HL-60 (cell line): ENCODE measurements at regions not wholly inside any gene's neighbourhood (a gene's known extent, or its start where the extent isn't known, plus 50 kb on each side); places are given as distances from the start of the nearest gene placed in this dataset.
A peak's percentile ranks its signal among the peaks of the same experiment; 100 is the strongest.

Experiments used
- DNase-seq, 2 experiments: peaks; one replicate each; pipeline ENCODE4 v3.0.0-alpha.2; 2010 to 2020; ENCODE audit warnings: low read depth in 1 of 2, low spot score in 1 of 2
- H3K27ac ChIP-seq: fragments of 250-450 bp; sonication (Bioruptor Pico); replicated peaks from 2 replicates; pipeline ENCODE4 v1.5.1; 2020; ENCODE audit warnings: mild to moderate bottlenecking, moderate library complexity
- H3K27me3 ChIP-seq: fragments of 250-450 bp; sonication (Bioruptor Pico); 2 replicates; pipeline ENCODE4 v1.5.1; 2021; ENCODE audit warnings: mild to moderate bottlenecking, moderate library complexity; ENCODE audit not compliant: insufficient read depth, poor library complexity, severe bottlenecking
- H3K4me3 ChIP-seq: replicated peaks from 2 replicates; pipeline ENCODE4 v1.5.1; 2011; ENCODE audit warnings: mild to moderate bottlenecking, control low read depth, low read length; ENCODE audit not compliant: insufficient read depth
- GABPA ChIP-seq: IDR thresholded peaks from 2 replicates; pipeline ENCODE4 v1.6.1; 2012; ENCODE audit warnings: low read depth
- POLR2AphosphoS5 ChIP-seq: IDR thresholded peaks from 2 replicates; pipeline ENCODE4 v1.6.1; 2012; ENCODE audit warnings: low read depth
- SPI1 ChIP-seq: IDR thresholded peaks from 2 replicates; pipeline ENCODE4 v1.6.1; 2012; ENCODE audit warnings: low read depth, mild to moderate bottlenecking, borderline replicate concordance
- TF ChIP-seq, protein P1 (sequence below): IDR thresholded peaks from 2 replicates; pipeline ENCODE4 v1.6.1; 2012; ENCODE audit warnings: low read depth; ENCODE audit not compliant: insufficient replicate concordance
- TF ChIP-seq, protein P2 (sequence below): IDR thresholded peaks from one replicate; pipeline ENCODE4 v1.5.1; 2011; ENCODE audit warnings: low read length, control low read depth, inconsistent platforms; ENCODE audit not compliant: insufficient read depth

DNA sequence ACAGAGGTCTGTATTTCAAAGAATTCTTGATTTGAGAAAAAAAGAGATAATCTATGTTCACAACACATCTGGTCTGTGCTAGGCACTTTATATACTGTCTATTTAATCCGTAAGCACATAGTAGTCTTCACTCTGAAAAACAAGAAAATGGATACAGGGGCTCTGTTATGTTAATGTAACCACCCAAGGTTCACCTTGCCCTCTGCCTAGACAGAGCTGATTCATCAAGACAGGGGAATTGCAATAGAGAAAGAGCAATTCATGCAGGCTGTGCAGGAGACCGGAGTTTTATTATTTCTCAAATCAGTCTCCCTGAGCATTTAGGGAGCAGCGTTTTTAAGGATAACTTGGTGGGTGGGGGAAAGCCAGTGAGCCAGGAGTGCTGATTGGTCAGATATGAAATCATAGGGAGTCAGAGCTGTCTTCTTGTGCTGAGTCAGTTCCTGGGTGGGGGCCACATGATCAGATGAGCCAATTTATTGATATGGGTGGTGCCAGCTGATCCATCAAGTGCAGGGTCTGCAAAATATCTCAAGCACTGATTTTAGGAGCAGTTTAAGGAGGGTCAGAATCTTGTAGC lies 92.9 kb upstream of the TNIP3 start:
- Histone ChIP-seq H3K27me3 (no peaks in the 10 kb centered on the region), H3K4me3 (no peak overlapping the region), H3K27ac (peak overlapping the region; percentile 57)
- TF ChIP-seq POLR2AphosphoS5 (no peak), GABPA (no peak), SPI1 (no peak)
- TF ChIP-seq, protein P1, sequence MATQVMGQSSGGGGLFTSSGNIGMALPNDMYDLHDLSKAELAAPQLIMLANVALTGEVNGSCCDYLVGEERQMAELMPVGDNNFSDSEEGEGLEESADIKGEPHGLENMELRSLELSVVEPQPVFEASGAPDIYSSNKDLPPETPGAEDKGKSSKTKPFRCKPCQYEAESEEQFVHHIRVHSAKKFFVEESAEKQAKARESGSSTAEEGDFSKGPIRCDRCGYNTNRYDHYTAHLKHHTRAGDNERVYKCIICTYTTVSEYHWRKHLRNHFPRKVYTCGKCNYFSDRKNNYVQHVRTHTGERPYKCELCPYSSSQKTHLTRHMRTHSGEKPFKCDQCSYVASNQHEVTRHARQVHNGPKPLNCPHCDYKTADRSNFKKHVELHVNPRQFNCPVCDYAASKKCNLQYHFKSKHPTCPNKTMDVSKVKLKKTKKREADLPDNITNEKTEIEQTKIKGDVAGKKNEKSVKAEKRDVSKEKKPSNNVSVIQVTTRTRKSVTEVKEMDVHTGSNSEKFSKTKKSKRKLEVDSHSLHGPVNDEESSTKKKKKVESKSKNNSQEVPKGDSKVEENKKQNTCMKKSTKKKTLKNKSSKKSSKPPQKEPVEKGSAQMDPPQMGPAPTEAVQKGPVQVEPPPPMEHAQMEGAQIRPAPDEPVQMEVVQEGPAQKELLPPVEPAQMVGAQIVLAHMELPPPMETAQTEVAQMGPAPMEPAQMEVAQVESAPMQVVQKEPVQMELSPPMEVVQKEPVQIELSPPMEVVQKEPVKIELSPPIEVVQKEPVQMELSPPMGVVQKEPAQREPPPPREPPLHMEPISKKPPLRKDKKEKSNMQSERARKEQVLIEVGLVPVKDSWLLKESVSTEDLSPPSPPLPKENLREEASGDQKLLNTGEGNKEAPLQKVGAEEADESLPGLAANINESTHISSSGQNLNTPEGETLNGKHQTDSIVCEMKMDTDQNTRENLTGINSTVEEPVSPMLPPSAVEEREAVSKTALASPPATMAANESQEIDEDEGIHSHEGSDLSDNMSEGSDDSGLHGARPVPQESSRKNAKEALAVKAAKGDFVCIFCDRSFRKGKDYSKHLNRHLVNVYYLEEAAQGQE: no peak
- TF ChIP-seq, protein P2, sequence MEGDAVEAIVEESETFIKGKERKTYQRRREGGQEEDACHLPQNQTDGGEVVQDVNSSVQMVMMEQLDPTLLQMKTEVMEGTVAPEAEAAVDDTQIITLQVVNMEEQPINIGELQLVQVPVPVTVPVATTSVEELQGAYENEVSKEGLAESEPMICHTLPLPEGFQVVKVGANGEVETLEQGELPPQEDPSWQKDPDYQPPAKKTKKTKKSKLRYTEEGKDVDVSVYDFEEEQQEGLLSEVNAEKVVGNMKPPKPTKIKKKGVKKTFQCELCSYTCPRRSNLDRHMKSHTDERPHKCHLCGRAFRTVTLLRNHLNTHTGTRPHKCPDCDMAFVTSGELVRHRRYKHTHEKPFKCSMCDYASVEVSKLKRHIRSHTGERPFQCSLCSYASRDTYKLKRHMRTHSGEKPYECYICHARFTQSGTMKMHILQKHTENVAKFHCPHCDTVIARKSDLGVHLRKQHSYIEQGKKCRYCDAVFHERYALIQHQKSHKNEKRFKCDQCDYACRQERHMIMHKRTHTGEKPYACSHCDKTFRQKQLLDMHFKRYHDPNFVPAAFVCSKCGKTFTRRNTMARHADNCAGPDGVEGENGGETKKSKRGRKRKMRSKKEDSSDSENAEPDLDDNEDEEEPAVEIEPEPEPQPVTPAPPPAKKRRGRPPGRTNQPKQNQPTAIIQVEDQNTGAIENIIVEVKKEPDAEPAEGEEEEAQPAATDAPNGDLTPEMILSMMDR: no peak
- no peak for DNase-seq

DNA sequence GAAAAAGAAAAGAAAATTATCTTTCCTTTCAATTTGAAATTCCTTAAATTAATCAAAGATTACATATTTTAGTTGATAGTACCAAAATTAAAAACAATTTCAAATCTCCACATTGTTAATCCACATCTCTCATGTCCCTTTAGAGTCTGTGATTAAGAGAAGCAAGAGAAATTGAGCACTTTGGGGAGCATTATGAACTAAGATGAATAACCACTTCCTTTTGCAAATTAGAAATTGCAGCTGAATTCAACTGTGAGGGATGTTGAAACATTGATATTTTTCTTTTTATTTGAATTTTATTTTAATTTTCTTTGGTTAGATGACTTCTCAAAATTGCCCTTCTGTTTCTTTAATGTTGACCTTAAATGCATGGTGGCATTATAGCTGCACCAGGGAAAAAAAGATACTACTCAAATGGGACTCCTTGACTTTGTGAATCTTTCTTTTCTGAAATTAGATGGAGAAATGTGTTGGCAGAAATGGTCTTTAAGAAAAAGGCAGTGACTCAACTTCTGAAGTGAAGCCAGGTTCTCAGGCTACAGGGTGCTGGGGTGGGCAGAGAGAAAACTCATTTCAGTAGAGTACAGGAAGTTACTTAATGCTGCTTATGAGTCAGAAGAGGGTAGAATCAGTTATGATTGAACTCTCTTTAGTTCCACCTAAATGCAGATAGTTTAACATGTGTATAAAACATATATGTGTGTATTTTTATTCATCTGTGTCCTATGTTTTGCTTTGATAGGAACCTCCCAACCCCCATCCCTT lies 92.0 kb upstream of the TNIP3 start:
- Histone ChIP-seq H3K27ac (peak overlapping the region; percentile 57), H3K27me3 (no peaks in the 10 kb centered on the region), H3K4me3 (no peak overlapping the region)
- peak; percentile 67 to 74 for DNase-seq
- TF ChIP-seq SPI1 (no peak), POLR2AphosphoS5 (no peak), GABPA (no peak)
- TF ChIP-seq, protein P2: no peak
- TF ChIP-seq, protein P1: no peak

DNA sequence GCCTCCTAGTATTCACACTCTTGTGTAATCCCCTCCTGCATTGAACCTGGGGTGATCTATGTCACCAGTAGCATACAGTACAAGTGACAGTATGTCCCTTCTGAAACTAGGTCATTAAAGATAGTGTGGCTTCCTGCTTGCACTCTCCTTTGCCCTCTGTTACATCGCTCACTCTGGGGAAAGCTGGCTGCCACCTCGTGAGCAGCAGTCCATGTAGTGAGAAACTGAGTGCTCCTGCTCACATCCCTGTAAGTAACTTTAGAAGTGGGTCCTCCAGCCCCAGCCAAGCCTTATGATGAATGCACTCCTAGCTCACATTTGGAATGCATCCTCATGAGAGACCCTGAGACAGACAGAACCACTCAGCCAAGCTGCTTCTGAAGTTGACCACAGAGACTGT lies 89.8 kb upstream of the TNIP3 start:
- Histone ChIP-seq H3K27me3 (no peaks in the 10 kb centered on the region), H3K4me3 (no peak overlapping the region), H3K27ac (no peak overlapping the region)
- no peak for TF ChIP-seq POLR2AphosphoS5
- no peak for TF ChIP-seq GABPA
- TF ChIP-seq, protein P1: no peak
- DNase-seq: no peak
